ENCODE measurements at regions not wholly inside any gene's neighbourhood (a gene's known extent, or its start where the extent isn't known, plus 50 kb on each side); places are given as distances from the start of the nearest gene placed in this dataset.

- Histone ChIP-seq H3K79me2 (ENCODE audit: insufficient read depth, low read length) (no peaks in the 10 kb centered on the region), H3K27ac (ENCODE audit: low read depth in 1 of 2, low read length in 2 of 2) (no peak overlapping the region), H4K20me1 (ENCODE audit: insufficient read depth, low read length) (no peaks in the 10 kb centered on the region), H2AFZ (ENCODE audit: insufficient read depth, low read depth, low read length, poor library complexity, severe bottlenecking) (no peak overlapping the region), H3K9ac (ENCODE audit: insufficient read depth, low read length, poor library complexity, severe bottlenecking) (no peak overlapping the region), H3K4me1 (ENCODE audit: control insufficient read depth in 1 of 2, insufficient read depth in 2 of 2, low read length in 2 of 2) (peaks cover under 1 to 6% of the 10 kb centered on the region in 2 donors), H3K4me3 (replicated peaks in 1 of 3; ENCODE audit: low read depth in 2 of 3, low read length in 3 of 3) (no peak overlapping the region), H3K9me3 (replicated peaks in 1 of 2; ENCODE audit: control insufficient read depth in 1 of 2, insufficient read depth in 1 of 2, low read length in 2 of 2) (no peaks in the 10 kb centered on the region), H3K36me3 (replicated peaks in 1 of 2; ENCODE audit: control insufficient read depth in 1 of 2, insufficient read depth in 2 of 2, low read length in 2 of 2) (no peaks in the 10 kb centered on the region), H3K27me3 (ENCODE audit: control insufficient read depth in 2 of 2, insufficient read depth in 2 of 2, low read length in 2 of 2) (no peaks in the 10 kb centered on the region), H3K4me2 (replicated peaks; ENCODE audit: extremely low read depth, low read length, poor library complexity, severe bottlenecking) (no peak overlapping the region)
- DNase-seq = no peak
- H3K27me3 Mint-ChIP-seq (ENCODE audit: low read depth in 3 of 3) = peaks cover 0 to 2% (median 0%) of the 10 kb centered on the region in 3 donors
- no peaks in the 10 kb centered on the region for H3K9me3 Mint-ChIP-seq
- no peak overlapping the region for H3K4me3 Mint-ChIP-seq
- H3K4me1 Mint-ChIP-seq = peaks cover 8% of the 10 kb centered on the region
- H3K36me3 Mint-ChIP-seq = no peaks in the 10 kb centered on the region
- H3K27ac Mint-ChIP-seq = no peak overlapping the region
- TF ChIP-seq CTCF (IDR thresholded peaks at IDR 0.05) = no peak
- WGBS (ENCODE audit: insufficient coverage) = 92% methylated on average over 3 of the region's 6 CpGs
- intact Hi-C loops (cut with micrococcal nuclease) = no loop called here
These were observed 339.0 kb downstream of the CHRM3 start for GRCh38 chr1:239725371-239725770.

- no peak overlapping the region for H3K4me3 Mint-ChIP-seq
- H3K4me3 ChIP-seq (replicated peaks in 1 of 3; ENCODE audit: low read depth in 2 of 3, low read length in 3 of 3) = no peak overlapping the region
- no peaks in the 10 kb centered on the region for H3K4me1 ChIP-seq (ENCODE audit: control insufficient read depth in 1 of 2, insufficient read depth in 2 of 2, low read length in 2 of 2)
- H3K9me3 Mint-ChIP-seq = no peaks in the 10 kb centered on the region
- H3K27ac Mint-ChIP-seq = no peak overlapping the region
- WGBS (ENCODE audit: insufficient coverage) = 60% methylated on average over 1 of the region's 5 CpGs
- no peaks in the 10 kb centered on the region for H3K9me3 ChIP-seq (replicated peaks in 1 of 2; ENCODE audit: control insufficient read depth in 1 of 2, insufficient read depth in 1 of 2, low read length in 2 of 2)
- no peak overlapping the region for H3K4me2 ChIP-seq (replicated peaks; ENCODE audit: extremely low read depth, low read length, poor library complexity, severe bottlenecking)
- H4K20me1 ChIP-seq (ENCODE audit: insufficient read depth, low read length) = no peaks in the 10 kb centered on the region
- no peak overlapping the region for H3K9ac ChIP-seq (ENCODE audit: insufficient read depth, low read length, poor library complexity, severe bottlenecking)
- H3K79me2 ChIP-seq (ENCODE audit: insufficient read depth, low read length) = no peaks in the 10 kb centered on the region
- intact Hi-C loops (cut with micrococcal nuclease) = no loop called here
- H3K27ac ChIP-seq (ENCODE audit: low read depth in 1 of 2, low read length in 2 of 2) = no peak overlapping the region
- no peaks in the 10 kb centered on the region for H3K36me3 ChIP-seq (replicated peaks in 1 of 2; ENCODE audit: control insufficient read depth in 1 of 2, insufficient read depth in 2 of 2, low read length in 2 of 2)
- peaks cover 4% of the 10 kb centered on the region for H3K4me1 Mint-ChIP-seq
- H3K36me3 Mint-ChIP-seq = no peaks in the 10 kb centered on the region
- DNase-seq = no peak
- H2AFZ ChIP-seq (ENCODE audit: insufficient read depth, low read depth, low read length, poor library complexity, severe bottlenecking) = no peak overlapping the region
- no peaks in the 10 kb centered on the region for H3K27me3 ChIP-seq (ENCODE audit: control insufficient read depth in 2 of 2, insufficient read depth in 2 of 2, low read length in 2 of 2)
- no peak for TF ChIP-seq CTCF (IDR thresholded peaks at IDR 0.05)
- H3K27me3 Mint-ChIP-seq (ENCODE audit: low read depth in 3 of 3) = peaks cover 0 to 2% (median 0%) of the 10 kb centered on the region in 3 donors
These were observed 339.6 kb downstream of the CHRM3 start for GRCh38 chr1:239725933-239726332.

Data from CD14-positive monocyte (primary cell).